HCT116 (cell line): ENCODE measurements at regions not wholly inside any gene's neighbourhood (a gene's known extent, or its start where the extent isn't known, plus 50 kb on each side); places are given as distances from the start of the nearest gene placed in this dataset.

Experiments used
- ATAC-seq: fragments of 200-7000 bp; cut with Tn5 transposase; 2 replicates; pipeline ENCODE4 v1.9.1; 2020; ENCODE audit warnings: mild to moderate bottlenecking, moderate library complexity
- BruUV-seq: library from RNA; stranded (reverse); fragments of 400-500 nt; replicated peaks from 2 replicates; lab custom pipeline; 2021; lab: Mats Ljungman, UMichigan
- CTCF ChIA-PET: fragments of 300-600 bp; sonication (Branson Sonifier 250); formaldehyde crosslinking; loops from one replicate; lab custom pipeline; 2021; ENCODE audit warnings: antibody characterized with exemption; lab: Charles Lee
- POLR2A ChIA-PET: fragments of 300-600, 350-600 bp; sonication (Branson Sonifier 250); formaldehyde crosslinking; loops from one replicate; lab custom pipeline; 2021; ENCODE audit warnings: antibody characterized with exemption; lab: Charles Lee
- RAD21 ChIA-PET, 2 experiments: fragments of 300-600 bp; sonication (Branson Sonifier 250); formaldehyde crosslinking; loops; one replicate each; lab custom pipeline; 2023; ENCODE audit warnings: low total read pairs in 2 of 2; ENCODE audit not compliant: uncharacterized antibody in 2 of 2, unreplicated experiment in 2 of 2, low non-redundant PET in 1 of 2; lab: Charles Lee
- DNase-seq: peaks from one replicate; pipeline ENCODE4 v3.0.0-alpha.2; 2010; ENCODE audit warnings: low read depth, low spot score
- H2AFZ ChIP-seq: fragments of 200-600 bp; shearing (Covaris generic), sonication (generic); 2 replicates; pipeline ENCODE4 v1.6.1; 2017; ENCODE audit warnings: low read depth, mixed run types, mixed read lengths, antibody characterized with exemption, low read length; ENCODE audit not compliant: poor library complexity, severe bottlenecking
- H3K27ac ChIP-seq: 2 replicates; pipeline ENCODE4 v1.5.1; 2012; ENCODE audit warnings: low read depth, low read length
- H3K27me3 ChIP-seq: fragments of 200-600 bp; sonication (generic); 2 replicates; pipeline ENCODE4 v1.6.1; 2016; ENCODE audit warnings: mixed run types, low read length, mixed read lengths; ENCODE audit not compliant: insufficient read depth
- H3K36me3 ChIP-seq, 2 experiments: fragments of 200-500 bp in 1 of 2; fragments of 200-600 bp in 1 of 2; sonication (Bioruptor generic) in 1 of 2; sonication (generic) in 1 of 2; 2 replicates each; pipeline versions ENCODE4 v1.5.1 to v1.6.1; 2014 to 2016; ENCODE audit warnings: low read length in 2 of 2, inconsistent platforms in 1 of 2, mixed read lengths in 1 of 2, mixed run types in 1 of 2; ENCODE audit not compliant: insufficient read depth in 2 of 2, control insufficient read depth in 1 of 2
- H3K4me1 ChIP-seq, 2 experiments: fragments of 200-600 bp in 1 of 2; sonication (generic) in 1 of 2; 2 replicates each; pipeline versions ENCODE4 v1.5.1 to v1.6.1; 2012 to 2017; ENCODE audit warnings: low read length in 2 of 2, inconsistent platforms in 1 of 2, mild to moderate bottlenecking in 1 of 2, mixed read lengths in 1 of 2, mixed run types in 1 of 2, moderate library complexity in 1 of 2; ENCODE audit not compliant: insufficient read depth in 2 of 2, control insufficient read depth in 1 of 2
- H3K4me2 ChIP-seq: fragments of 200-600 bp; sonication (generic); 2 replicates; pipeline ENCODE4 v1.6.1; 2017; ENCODE audit warnings: mixed run types, low read length, mixed read lengths
- H3K4me3 ChIP-seq, 2 experiments: fragments of 200-600 bp in 1 of 2; sonication (generic) in 1 of 2; replicated peaks in 1 of 2; 2 replicates each; pipeline ENCODE4 v1.5.1; 2011 to 2016; ENCODE audit warnings: low read length in 2 of 2, control low read depth in 1 of 2, low read depth in 1 of 2, mild to moderate bottlenecking in 1 of 2, mixed read lengths in 1 of 2, mixed run types in 1 of 2
- H3K79me2 ChIP-seq: fragments of 200-600 bp; sonication (generic); 2 replicates; pipeline ENCODE4 v1.6.1; 2017; ENCODE audit warnings: mild to moderate bottlenecking, mixed run types, low read length, moderate library complexity, mixed read lengths; ENCODE audit not compliant: insufficient read depth
- H3K9ac ChIP-seq: fragments of 200-600 bp; sonication (generic); 2 replicates; pipeline ENCODE4 v1.6.1; 2016; ENCODE audit warnings: low read length, mixed read lengths
- H3K9me2 ChIP-seq: fragments of 200-600 bp; sonication (generic), shearing (Covaris generic); 2 replicates; pipeline ENCODE4 v1.6.1; 2017; ENCODE audit warnings: mixed run types, mild to moderate bottlenecking, moderate library complexity; ENCODE audit not compliant: insufficient read depth
- H3K9me3 ChIP-seq, 2 experiments: fragments of 200-500 bp in 1 of 2; fragments of 200-600 bp in 1 of 2; sonication (Bioruptor generic) in 1 of 2; sonication (generic) in 1 of 2; 2 replicates each; pipeline ENCODE4 v1.6.1; 2014 to 2017; ENCODE audit warnings: low read length in 2 of 2, mixed read lengths in 2 of 2, inconsistent platforms in 1 of 2, low read depth in 1 of 2, mild to moderate bottlenecking in 1 of 2, mixed run types in 1 of 2, moderate library complexity in 1 of 2; ENCODE audit not compliant: control insufficient read depth in 1 of 2, insufficient read depth in 1 of 2
- H4K20me1 ChIP-seq: fragments of 200-600 bp; sonication (generic), shearing (Covaris generic); 2 replicates; pipeline ENCODE4 v1.6.1; 2017; ENCODE audit warnings: mixed run types, mild to moderate bottlenecking, moderate library complexity; ENCODE audit not compliant: insufficient read depth
- ATF3 ChIP-seq: IDR thresholded peaks from 2 replicates; pipeline ENCODE4 v1.6.1; 2012
- CEBPB ChIP-seq: IDR thresholded peaks from 2 replicates; pipeline ENCODE4 v1.6.1; 2012; ENCODE audit warnings: low read depth
- EZH2phosphoT487 ChIP-seq: fragments of 200-600 bp; IDR thresholded peaks from 2 replicates; pipeline ENCODE4 v1.6.1; 2018; ENCODE audit warnings: antibody characterized with exemption, borderline replicate concordance
- FOSL1 ChIP-seq: IDR thresholded peaks from 2 replicates; pipeline ENCODE4 v1.6.1; 2012; ENCODE audit warnings: low read depth
- JUND ChIP-seq: IDR thresholded peaks from 2 replicates; pipeline ENCODE4 v1.6.1; 2012
- POLR2A ChIP-seq: IDR thresholded peaks from 2 replicates; pipeline ENCODE4 v1.7.0; 2011; ENCODE audit warnings: borderline replicate concordance; ENCODE audit not compliant: insufficient read depth, insufficient read length; ENCODE audit errors: extremely low read depth
- POLR2AphosphoS5 ChIP-seq: IDR thresholded peaks from 2 replicates; pipeline ENCODE4 v1.6.1; 2011; ENCODE audit warnings: mild to moderate bottlenecking, low read depth, low read length, moderate library complexity
- RAD21 ChIP-seq: IDR thresholded peaks from 2 replicates; pipeline ENCODE4 v1.6.1; 2012; ENCODE audit warnings: low read depth, mild to moderate bottlenecking
- SIN3A ChIP-seq: IDR thresholded peaks from 2 replicates; pipeline ENCODE4 v1.6.1; 2012; ENCODE audit warnings: low read depth
- SRF ChIP-seq: IDR thresholded peaks from 2 replicates; pipeline ENCODE4 v1.6.1; 2012; ENCODE audit warnings: low read depth
- YY1 ChIP-seq: IDR thresholded peaks from 2 replicates; pipeline ENCODE4 v1.6.1; 2011; ENCODE audit warnings: low read length, low read depth, moderate library complexity, mild to moderate bottlenecking; ENCODE audit not compliant: insufficient replicate concordance; ENCODE audit errors: extremely low read depth
- ZBTB33 ChIP-seq: IDR thresholded peaks from 2 replicates; pipeline ENCODE4 v1.6.1; 2011; ENCODE audit warnings: mild to moderate bottlenecking, low read length, moderate library complexity; ENCODE audit not compliant: insufficient replicate concordance; ENCODE audit errors: extremely low read depth
- ZFX ChIP-seq: fragments of 450-650 bp; IDR thresholded peaks from 2 replicates; pipeline ENCODE4 v1.6.1; 2017
- intact Hi-C: fragments of 100-400 bp; cut with micrococcal nuclease; formaldehyde crosslinking; loops from 2 replicates; pipeline ENCODE4 v1.10.0; 2022

GRCh38 chr2:52141076-52141475, 1109.1 kb upstream of the NRXN1 start:
- no peak overlapping the region for H3K9ac ChIP-seq
- no peak for DNase-seq
- CTCF ChIA-PET: no interaction called here
- no peaks in the 10 kb centered on the region; the same call in 1 of the 2 replicates for H3K9me2 ChIP-seq
- no TSS peak for BruUV-seq
- H3K27me3 ChIP-seq: no peaks in the 10 kb centered on the region
- H3K27ac ChIP-seq: no peak overlapping the region
- no peaks in the 10 kb centered on the region for H3K9me3 ChIP-seq
- no peak overlapping the region for H2AFZ ChIP-seq
- intact Hi-C loops: no loop called here
- no peaks in the 10 kb centered on the region for H3K36me3 ChIP-seq
- H3K4me1 ChIP-seq: no peaks in the 10 kb centered on the region
- no peak overlapping the region for H3K4me2 ChIP-seq
- H3K4me3 ChIP-seq: no peak overlapping the region
- no peaks in the 10 kb centered on the region for H4K20me1 ChIP-seq
- H3K79me2 ChIP-seq: no peaks in the 10 kb centered on the region
- no peak for TF ChIP-seq ZFX
- TF ChIP-seq RAD21: no peak
- no peak for TF ChIP-seq SRF
- TF ChIP-seq ATF3: no peak
- no peak for TF ChIP-seq YY1
- no peak for TF ChIP-seq JUND
- TF ChIP-seq ZBTB33: no peak
- TF ChIP-seq SIN3A: no peak
- no peak for TF ChIP-seq CEBPB
- no peak for TF ChIP-seq FOSL1
- no peak for TF ChIP-seq POLR2A
- no peak for TF ChIP-seq EZH2phosphoT487
- TF ChIP-seq POLR2AphosphoS5: no peak
- TF ChIP-seq, all 23 proteins: peak for 0
- ChIA-PET POLR2A (no interaction called here), RAD21 (no interaction called here)
- no peak for ATAC-seq
